ENCODE measurements at regions not wholly inside any gene's neighbourhood (a gene's known extent, or its start where the extent isn't known, plus 50 kb on each side); places are given as distances from the start of the nearest gene placed in this dataset.

- ChIA-PET POLR2A (ENCODE audit: partially characterized antibody) (no interaction called here), CTCF (ENCODE audit: partially characterized antibody) (interaction anchor here (1.1 to 2.4 kb wide), 3 partner anchors 16 to 132 kb away, joined by 3 to 6 read pairs (median 5); no protein-coding TSS in a partner anchor)
- Histone ChIP-seq H2BK12ac (ENCODE audit: low read depth, low read length) (no peak overlapping the region), H3K4me1 (replicated peaks in 1 of 4; ENCODE audit: control insufficient read depth in 3 of 4, insufficient read depth in 4 of 4, low read length in 3 of 4) (peaks cover 0 to 1% (median 0%) of the 10 kb centered on the region in 4 experiments; a peak in 2 of 7 replicates), H4K8ac (ENCODE audit: extremely low read depth, insufficient read depth, low read length) (no peak overlapping the region), H2BK5ac (ENCODE audit: low read depth, low read length) (no peak overlapping the region), H3K18ac (ENCODE audit: extremely low read depth, low read length) (no peak overlapping the region), H3K56ac (replicated peaks; ENCODE audit: insufficient read length, low read depth, low read length) (no peak overlapping the region), H3K4me3 (ENCODE audit: extremely low read depth in 1 of 4, insufficient read depth in 2 of 4, low read depth in 3 of 4, low read length in 4 of 4) (no peak overlapping the region), H2AFZ (ENCODE audit: low read length) (no peak overlapping the region), H2AK5ac (ENCODE audit: low read depth, low read length) (no peak overlapping the region), H2BK20ac (ENCODE audit: low read length) (no peak overlapping the region), H3K23ac (ENCODE audit: insufficient read length) (no peak overlapping the region), H4K20me1 (replicated peaks in 1 of 2; ENCODE audit: control insufficient read depth in 1 of 2, insufficient read depth in 2 of 2, low read length in 2 of 2) (no peaks in the 10 kb centered on the region), H3K4me2 (ENCODE audit: insufficient read depth in 1 of 2, low read depth in 2 of 2, low read length in 2 of 2) (no peak overlapping the region), H3K36me3 (ENCODE audit: control insufficient read depth in 2 of 4, insufficient read depth in 4 of 4, low read length in 3 of 4) (no peaks in the 10 kb centered on the region), H3K9ac (replicated peaks in 1 of 4; ENCODE audit: extremely low read depth in 1 of 4, low read depth in 3 of 4, low read length in 3 of 4) (no peak overlapping the region), H3K4ac (replicated peaks; ENCODE audit: insufficient read length, low read depth, low read length) (no peak overlapping the region), H3K27me3 (replicated peaks in 1 of 4; ENCODE audit: control insufficient read depth in 3 of 4, extremely low read depth in 1 of 4, insufficient read depth in 3 of 4, low read length in 3 of 4) (no peaks in the 10 kb centered on the region), H3K79me1 (ENCODE audit: low read depth, low read length) (no peaks in the 10 kb centered on the region), H3K79me2 (ENCODE audit: control insufficient read depth in 1 of 2, insufficient read depth in 2 of 2, low read length in 2 of 2) (no peaks in the 10 kb centered on the region), H3K27ac (ENCODE audit: low read depth, low read length) (no peak overlapping the region), H4K5ac (ENCODE audit: insufficient read length, low read depth, low read length) (no peak overlapping the region), H3K9me3 (ENCODE audit: insufficient read depth in 2 of 2, low read depth in 1 of 2, low read length in 1 of 2) (no peaks in the 10 kb centered on the region), H3K14ac (ENCODE audit: insufficient read length) (no peak overlapping the region), H2BK120ac (replicated peaks; ENCODE audit: low read depth, low read length) (no peak overlapping the region), H4K91ac (replicated peaks; ENCODE audit: insufficient read length, low read length) (no peak overlapping the region), H3K23me2 (ENCODE audit: low read depth, low read length) (no peaks in the 10 kb centered on the region), H2BK15ac (ENCODE audit: low read length) (no peak overlapping the region)
- FAIRE-seq (no peak), DNase-seq (ENCODE audit: low read depth in 1 of 2, low spot score in 2 of 2) (no peak)
- TF ChIP-seq RNF2 (IDR thresholded peaks at IDR 0.05; ENCODE audit: borderline replicate concordance, low read depth, low read length, missing control alignments, poor library complexity, severe bottlenecking), result no peak
- no peak for TF ChIP-seq CTBP2 (IDR thresholded peaks at IDR 0.05; ENCODE audit: borderline replicate concordance, insufficient read depth, insufficient read length, low read length)
- TF ChIP-seq CEBPB (IDR thresholded peaks at IDR 0.05; ENCODE audit: low read depth, low read length), result no peak
- no peak for TF ChIP-seq USF2 (IDR thresholded peaks at IDR 0.05; ENCODE audit: low read length)
- WGBS, 2 experiments (ENCODE audit: extremely low coverage in 1 of 2, insufficient coverage in 1 of 2, insufficient read length in 1 of 2, insufficient replicate concordance in 2 of 2, low coverage in 1 of 2, low lambda C conversion rate in 2 of 2, missing lambda C conversion rate in 1 of 2), result 82% methylated on average over 5 of the region's 5 CpGs; no CpG with 5 or more reads in 1 of the 2 experiments
These were observed 138.8 kb downstream of the SEMA6D start for GRCh38 chr15:47856071-47856470.
